ENCODE measurements at regions not wholly inside any gene's neighbourhood (a gene's known extent, or its start where the extent isn't known, plus 50 kb on each side); places are given as distances from the start of the nearest gene placed in this dataset.

DNA sequence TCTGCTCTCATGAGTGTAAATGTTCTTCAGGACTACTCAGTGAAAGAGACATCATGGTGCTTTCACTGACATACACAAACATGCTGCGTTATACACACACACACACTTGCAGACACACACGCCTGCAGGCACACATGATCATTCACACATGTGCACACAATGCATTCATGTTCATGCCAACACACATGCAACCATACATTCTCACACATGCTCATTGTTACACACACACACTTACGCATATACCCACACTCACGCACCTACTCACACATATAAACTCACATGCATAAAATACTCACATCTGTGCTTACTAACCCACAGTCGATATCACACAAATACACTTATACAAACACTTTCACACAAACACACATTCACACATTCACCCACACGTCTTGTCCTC, 241.6 kb downstream of the LMX1A start:
- TF ChIP-seq POLR2A (IDR thresholded peaks at IDR 0.05; ENCODE audit: low read depth, low read length) (no peak), POLR2AphosphoS5 (IDR thresholded peaks at IDR 0.05; ENCODE audit: low read depth, low read length) (no peak), TAF1 (IDR thresholded peaks at IDR 0.05; ENCODE audit: low read depth, low read length) (no peak)
